Skeletal muscle cell (primary cell): ENCODE measurements at regions not wholly inside any gene's neighbourhood (a gene's known extent, or its start where the extent isn't known, plus 50 kb on each side); places are given as distances from the start of the nearest gene placed in this dataset.
A peak's percentile ranks its signal among the peaks of the same experiment; 100 is the strongest.
"Not testable (repeated sequence)": the region's sequence is repeated elsewhere in the genome, so short reads cannot be mapped to it uniquely, and the experiment has no call there.

Experiments used
- DNase-seq: peaks from one replicate; pipeline ENCODE4 v3.0.0-alpha.2; 2010; ENCODE audit warnings: low read depth
- H3K4me3 ChIP-seq: 2 replicates; pipeline ENCODE4 v1.5.1; 2011; ENCODE audit warnings: low read depth, mild to moderate bottlenecking, control low read depth, low read length, moderate library complexity

DNA sequence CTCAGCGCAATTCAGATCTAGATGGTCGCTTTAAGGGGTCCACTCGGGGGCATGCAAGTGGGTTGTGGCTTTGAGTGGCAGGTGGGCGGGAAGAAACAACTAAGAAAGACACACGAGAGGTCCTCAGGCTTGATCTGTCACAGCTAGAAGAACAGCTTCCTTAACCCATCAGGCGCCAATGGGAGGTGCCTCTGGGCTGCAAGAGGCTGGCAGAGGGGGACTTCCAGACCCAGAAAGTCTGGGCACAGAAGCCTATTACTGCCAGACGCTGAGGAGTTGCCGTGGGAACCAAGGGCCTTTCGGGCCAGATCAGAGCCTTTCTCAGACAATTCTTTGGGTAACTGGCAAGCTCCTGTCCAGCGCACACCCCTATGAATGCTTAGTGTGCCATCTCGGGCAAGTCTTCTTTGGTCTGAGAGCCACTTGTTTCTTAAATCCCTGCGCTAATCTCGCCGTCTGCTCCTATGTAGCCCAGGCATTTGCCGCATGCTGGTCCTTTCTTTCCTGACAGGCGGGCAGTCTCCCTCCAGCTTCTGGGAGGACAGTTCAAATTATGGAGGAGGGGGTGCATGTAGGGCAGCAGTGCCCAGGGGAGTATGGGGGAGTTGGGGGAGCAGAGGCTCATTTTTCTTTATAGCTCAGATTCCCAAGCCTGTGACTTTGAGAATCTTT is 300.9 kb upstream of the ZNF337 start:
- not testable (repeated sequence) for DNase-seq, H3K4me3 ChIP-seq

DNA sequence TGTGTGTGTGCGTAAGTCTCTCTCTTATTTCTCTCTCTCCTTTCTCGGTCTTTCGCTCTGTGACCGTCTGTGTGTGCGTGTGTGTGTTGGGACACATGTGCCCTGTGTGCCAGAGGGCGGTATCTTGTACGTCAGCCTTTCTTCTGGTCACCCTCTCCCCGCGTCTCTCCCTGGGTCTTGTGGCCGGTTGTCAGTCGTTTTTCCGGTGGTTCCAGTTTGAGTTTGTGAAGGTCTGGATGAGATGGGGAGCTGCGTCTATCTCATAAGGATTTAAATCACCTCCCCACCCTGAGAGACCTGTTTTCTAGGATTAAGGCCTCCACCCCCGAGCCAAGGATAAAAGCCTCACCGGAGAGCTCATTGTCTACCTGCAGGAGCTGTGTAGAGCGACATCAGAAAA is 295.5 kb upstream of the ZNF337 start:
- H3K4me3 ChIP-seq = no peak overlapping the region
- DNase-seq = no peak

DNA sequence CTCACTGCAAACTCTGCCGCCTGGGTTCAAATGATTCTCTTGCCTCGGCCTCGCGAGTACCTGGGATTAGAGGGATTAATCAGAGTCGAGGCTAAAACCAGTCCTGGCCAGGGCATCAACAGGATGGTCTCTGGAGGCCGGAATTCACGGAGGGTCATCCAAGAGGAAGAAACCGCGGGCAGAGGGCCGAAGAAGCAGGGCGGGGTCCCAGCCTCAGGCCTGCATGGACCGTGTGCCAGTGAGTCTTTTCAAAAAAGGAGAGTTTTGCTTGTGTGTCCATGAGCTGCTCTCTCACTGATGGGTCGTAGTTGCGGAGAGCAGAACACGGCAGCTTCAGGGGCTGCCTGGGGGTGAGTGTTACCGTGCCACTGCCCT is 295.1 kb upstream of the ZNF337 start:
- H3K4me3 ChIP-seq = no peak overlapping the region
- no peak for DNase-seq

DNA sequence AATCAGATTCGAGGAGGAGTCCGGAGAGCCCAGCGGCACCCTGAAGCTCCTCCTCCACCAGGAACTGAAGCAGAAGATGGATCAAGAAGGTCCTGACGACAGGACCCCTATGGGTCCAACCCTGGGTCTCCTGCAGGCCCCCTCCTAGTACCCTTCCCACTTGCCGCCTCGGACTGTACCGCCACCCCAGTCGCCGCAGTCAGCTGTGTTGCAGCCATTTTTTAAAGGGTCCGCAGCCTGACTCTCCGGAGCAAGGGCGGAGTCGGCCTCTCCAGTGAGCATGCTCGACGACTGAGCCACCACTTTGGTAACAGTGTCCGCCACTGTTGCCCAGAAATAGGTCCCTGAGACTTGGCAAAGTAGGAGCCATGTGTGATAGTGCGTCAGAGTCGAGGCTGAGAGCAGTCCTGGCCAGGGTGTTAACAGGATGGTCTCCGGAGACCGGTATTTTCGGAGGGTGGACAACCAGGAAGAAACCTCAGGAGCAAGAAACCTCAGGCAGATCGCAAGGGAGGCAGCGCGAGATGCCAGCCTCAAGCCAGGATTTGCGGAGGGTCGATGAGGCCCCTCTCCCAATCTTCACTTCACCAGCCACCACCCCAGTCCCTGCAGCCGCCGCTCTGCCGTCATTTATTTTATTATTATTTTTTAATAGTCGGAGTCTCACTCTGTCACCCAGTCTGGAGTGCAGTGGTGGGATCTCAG is 294.6 kb upstream of the ZNF337 start:
- no peak for DNase-seq
- no peak overlapping the region for H3K4me3 ChIP-seq

DNA sequence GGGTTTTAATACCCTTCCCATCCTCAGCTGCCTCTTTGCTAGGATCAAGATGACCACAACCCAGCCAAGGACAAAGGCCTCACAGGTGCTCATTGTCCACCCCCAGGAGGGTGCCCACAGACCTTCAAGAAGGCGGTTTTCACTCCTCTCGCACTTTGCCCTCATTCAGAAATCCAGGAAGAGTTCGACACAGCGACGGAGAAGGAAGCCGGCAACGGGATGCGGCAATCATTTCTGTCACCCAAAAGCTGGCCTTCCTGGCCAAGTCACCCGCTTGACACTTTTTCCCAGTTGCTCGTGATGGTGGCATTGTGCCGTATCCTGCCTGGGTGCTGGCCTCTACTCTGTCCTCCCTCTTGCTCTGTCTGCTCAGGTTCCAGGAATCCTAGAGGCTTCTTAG is 293.0 kb upstream of the ZNF337 start:
- not testable (repeated sequence) for DNase-seq, H3K4me3 ChIP-seq

DNA sequence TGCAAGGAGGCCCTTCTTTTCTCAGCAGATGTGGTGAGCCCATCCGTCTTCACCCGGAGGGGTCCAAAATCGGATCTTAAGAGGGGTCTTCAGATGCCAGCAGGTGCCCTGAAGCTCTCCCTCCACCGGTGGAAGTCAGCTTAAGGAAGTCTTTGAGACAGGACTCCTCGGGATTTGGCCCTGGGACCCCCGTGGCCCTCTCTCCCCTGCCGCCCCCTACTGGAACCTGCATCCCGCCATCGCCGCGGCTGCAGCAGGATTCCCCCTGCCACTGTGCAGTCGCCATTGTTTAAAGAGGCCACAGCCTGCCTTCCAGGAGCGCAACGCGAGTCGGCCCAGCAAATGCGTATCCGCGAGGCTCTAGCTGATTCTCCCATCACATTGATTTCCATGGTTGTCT is 292.5 kb upstream of the ZNF337 start:
- no peak overlapping the region for H3K4me3 ChIP-seq
- DNase-seq = no peak

DNA sequence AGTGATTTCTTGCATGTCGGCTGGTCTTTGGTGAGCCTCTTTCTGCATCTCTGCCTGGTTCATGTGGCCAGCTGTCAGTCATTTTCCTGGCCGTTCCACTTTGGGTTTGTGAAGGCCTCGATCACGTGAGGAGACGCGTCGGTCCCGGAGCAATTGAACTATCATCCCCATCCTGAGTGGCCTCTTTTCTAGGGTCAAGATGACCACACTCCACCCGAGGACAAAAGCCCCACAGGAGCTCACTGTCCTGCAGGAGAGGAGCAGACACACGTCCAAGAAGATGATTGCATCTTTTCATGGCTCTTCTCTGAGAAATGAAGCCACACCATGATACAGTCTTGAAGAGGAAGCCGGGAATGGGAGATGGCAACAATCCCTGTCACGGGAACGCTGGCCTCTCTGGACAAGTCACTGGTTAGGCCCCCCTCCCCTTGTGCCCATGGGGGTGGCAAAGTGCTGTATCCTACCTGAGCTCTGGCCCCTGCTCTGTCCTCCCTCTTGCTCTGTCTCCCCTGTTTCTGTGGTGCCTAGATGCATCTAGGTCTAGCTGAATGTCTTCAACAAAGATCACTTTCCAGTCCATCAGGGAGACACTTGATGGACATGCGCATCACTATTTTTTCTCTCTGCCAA is 291.4 kb upstream of the ZNF337 start:
- DNase-seq, H3K4me3 ChIP-seq: not testable (repeated sequence)

DNA sequence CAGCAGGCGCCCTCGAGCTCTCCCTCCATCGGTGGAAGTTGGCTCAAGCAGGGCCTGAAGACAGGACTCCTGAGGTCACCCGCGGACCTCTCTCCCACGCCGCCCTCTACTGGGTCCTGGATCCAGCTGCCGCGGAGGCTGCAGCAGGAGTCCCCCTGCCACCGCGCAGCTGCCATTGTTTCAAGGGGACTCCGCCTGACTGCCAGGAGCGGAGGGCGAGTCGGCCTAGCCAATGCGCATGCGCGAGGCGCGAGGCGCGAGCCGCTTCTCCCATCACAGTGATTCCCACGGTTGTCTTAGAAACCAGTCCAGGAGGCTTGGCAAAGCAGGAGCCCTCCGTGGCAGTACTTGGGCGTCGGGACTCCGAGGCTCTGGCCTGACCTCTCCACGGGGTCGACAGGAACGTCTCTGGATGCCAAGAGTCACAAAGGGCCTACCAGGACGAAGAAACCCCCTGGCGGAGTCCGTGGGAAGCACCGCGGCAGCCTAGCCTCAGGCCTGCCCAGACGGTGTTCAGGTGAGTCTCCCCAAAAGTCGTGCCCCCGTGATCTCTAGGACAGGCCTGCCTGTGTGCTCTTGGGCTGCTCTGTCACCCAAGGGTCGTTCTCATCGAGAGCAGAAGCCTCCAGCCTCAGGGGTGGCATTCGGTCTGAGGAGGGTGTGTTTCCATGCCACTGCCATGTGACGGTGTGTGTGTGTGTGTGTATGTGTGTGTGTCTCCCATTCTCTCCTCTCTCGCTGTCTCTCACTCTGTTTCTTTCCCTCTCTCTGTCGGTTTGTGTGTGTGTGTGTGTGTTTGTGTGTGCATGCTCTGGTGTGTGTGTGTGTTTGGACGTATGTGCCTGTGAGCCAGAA is 290.6 kb upstream of the ZNF337 start:
- no peak for DNase-seq
- H3K4me3 ChIP-seq = peak overlapping the region; percentile 33

DNA sequence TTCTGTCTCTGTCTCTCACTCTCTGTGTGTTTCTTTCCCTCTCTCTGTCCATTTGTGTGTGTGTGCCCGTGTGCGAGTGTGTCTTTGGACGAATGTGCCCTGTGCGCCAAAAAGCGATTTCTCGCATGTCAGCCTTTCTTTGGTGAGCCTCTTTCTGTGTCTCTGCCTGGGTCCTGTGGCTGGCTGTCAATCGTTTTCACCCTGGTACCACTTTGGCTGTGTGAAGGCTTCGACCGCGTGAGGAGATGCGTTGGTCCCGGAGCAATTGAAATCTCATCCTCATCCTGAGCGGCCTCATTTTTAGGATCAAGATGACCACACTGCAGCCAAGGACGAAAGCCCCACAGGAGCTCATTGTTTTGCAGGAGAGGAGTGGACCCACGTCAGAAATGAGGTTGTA is 288.9 kb upstream of the ZNF337 start:
- H3K4me3 ChIP-seq = no peak overlapping the region
- no peak for DNase-seq

DNA sequence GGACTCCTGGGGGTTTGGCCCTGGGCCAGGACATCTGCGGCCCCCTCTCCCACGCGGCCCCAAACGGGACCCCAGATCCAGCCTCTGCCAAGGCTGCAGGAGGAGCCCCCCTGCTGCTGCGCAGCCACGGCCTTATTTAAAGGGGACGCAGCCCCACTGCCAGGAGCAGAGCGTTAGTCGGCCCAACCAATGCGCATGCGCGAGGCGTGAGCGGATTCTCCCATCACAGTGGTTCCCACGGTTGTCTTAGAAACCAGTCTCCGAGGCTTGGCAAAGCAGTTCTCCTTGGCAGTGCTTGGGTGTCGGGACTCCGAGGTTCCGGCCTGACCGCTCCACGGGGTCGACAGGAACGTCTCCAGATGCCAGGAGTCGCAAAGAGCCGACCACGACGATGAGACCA is 288.3 kb upstream of the ZNF337 start:
- H3K4me3 ChIP-seq = peak overlapping the region; percentile 36
- peak; percentile 14 for DNase-seq

DNA sequence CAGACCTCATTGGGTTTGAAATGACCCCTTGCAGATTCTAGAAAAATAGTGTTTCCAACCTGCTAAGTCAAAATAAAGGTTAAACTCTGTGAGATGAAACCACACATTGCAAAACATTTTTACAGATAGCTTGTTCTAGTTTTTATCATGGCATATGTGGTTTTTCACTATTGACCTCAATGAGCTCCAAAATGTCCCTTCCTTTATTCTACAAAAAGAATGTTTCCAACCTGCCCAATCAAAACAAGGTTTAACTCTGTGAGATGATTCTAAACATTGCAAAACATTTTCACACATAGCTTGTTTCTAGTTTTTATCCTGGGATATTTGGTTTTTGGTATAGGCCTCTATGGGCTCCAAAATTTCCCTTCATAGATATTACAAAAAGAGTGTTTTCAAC is 286.0 kb upstream of the ZNF337 start:
- not testable (repeated sequence) for DNase-seq, H3K4me3 ChIP-seq

DNA sequence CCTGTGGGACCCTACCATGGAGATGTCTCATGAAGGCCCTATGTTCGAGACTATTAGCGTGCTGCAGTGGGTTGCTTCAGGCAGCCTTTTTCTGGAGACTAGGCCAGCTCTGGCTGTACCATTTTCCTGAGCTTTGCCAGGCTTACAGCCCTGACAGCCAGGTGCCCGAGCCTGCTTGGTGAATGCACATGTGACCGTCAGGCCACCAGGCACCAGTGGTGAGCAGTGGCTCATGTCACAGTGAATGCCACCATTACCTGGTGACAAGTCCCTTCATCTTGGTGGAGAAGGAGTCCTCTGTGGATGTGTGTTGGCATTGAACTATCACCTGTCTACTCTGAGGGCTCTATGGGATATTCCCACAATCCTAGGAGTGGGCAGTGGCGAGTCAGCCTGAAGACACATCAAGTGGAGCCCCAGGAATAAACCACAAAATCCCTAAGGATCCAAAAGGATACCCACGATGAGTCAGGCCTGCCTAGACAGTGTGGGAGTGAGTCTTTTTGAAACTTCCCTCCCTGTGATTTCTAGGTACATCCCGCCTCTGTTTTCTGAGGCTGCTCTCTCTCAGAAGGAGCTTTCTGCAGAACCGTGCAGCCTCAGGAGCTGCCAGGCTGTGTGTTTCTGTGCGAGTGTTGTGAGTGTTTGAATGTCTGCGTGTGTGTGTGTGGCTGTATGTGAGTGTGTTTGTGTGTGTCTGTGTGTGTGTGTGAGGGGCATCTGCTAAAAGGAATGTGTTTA is 282.0 kb upstream of the ZNF337 start:
- DNase-seq = peak; percentile 2
- not testable (repeated sequence) for H3K4me3 ChIP-seq

DNA sequence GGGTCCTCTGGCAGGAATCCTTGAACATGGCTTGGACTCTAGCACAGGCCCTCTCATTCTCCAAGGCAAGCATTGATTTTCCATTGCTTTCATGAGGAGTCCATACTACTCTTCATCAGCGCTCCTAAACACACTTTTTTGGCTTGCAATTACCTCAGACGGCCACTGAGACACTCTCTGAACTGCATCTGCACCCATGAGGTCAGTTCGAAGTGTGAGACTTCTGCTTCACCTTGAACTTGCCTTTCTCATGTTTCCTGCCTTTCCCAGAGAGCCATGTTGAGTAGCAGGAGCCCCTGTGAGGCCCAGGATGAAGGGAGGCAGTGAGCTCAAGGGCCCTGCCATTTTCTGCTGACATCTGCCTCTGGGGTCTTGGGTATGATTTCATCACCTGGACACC is 279.2 kb upstream of the ZNF337 start:
- not testable (repeated sequence) for H3K4me3 ChIP-seq, DNase-seq

DNA sequence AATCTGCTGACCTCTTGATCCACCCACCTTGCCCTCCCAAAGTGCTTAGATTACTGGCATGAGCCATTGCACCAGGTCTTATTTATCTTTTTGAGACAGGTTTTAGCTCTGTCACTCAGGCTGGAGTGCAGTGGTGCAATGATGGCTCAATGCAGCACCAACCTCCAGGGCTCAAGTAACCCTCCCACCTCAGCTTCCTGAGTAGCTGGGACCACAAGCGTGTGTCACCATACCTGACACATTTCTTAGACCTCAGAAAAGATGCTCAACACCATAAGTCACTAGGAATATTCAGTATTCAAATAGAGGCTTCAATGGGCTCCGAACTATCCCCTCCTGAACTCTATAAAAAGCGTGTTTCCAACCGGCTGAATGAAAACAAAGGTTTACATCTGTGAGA is 268.6 kb upstream of the ZNF337 start:
- DNase-seq, H3K4me3 ChIP-seq: not testable (repeated sequence)

DNA sequence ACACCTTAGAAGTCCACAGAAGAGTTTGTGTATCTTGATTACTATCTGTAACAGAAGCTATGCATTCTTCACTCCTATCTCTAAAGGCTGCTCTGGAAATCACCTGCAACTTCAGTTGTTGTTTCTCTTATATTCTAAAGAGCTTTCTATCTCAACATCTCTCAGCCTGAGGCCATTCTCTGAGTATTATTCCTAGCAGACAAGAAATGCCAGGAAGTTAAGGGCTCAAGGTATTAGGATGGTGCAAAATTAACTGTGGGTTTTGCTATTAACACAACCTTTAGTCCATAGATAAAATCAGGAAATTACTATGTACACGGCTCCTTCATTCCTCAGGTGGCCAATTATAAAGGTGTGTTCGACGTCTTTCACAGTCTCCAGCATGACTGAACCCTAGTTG is 257.2 kb upstream of the ZNF337 start:
- H3K4me3 ChIP-seq, DNase-seq: not testable (repeated sequence)

DNA sequence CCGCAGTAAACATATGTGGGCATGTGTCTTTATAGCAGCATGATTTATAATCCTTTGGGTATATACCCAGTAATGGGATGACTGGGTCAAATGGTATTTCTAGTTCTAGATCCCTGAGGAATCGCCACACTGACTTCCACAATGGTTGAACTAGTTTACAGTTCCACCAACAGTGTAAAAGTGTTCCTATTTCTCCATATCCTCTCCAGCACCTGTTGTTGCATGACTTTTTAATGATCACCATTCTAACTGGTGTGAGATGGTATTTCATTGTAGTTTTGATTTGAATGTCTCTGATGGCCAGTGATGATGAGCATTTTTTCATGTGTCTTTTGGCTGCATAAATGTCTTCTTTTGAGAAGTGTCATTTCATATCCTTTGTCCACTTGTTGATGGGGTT is 238.6 kb upstream of the ZNF337 start:
- DNase-seq, H3K4me3 ChIP-seq: not testable (repeated sequence)

DNA sequence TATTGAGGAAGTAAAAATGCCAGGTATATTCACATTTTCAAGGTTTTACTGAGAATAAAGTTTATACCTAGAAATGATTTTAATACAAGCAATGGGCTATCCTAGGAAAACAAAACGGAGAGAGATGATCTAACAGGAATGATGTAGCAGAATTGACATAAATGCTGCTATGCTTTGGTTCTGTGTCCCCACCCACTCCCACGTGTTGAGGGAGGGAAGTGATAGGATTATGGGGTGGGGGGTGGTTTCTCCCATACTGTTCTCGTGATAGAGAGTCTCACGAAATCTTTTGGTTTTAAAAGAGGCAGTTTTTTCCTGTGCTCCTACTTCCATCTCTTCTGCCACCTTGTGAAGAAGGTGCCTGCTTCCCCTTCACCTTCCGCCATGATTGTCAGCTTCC is 236.2 kb upstream of the ZNF337 start:
- not testable (repeated sequence) for DNase-seq, H3K4me3 ChIP-seq

DNA sequence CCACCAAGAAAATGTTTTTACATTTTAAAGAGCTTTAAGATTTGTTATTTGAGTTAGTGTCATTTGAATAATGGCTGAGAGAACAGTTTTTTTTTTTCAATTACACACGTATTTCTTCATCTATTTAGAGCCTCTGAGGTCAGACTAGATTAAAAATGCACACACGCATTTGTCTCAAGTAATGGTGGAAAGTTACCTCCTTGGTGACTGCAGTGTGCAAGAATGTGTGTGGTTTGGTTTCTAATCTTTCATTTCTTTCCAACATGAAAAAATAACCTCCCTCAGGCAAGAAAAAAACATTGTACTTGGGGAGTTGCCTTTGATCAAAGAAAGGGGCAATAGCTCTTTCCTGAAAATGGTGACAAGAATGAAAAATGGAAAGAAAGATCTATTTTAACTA is 235.5 kb upstream of the ZNF337 start:
- not testable (repeated sequence) for DNase-seq, H3K4me3 ChIP-seq

DNA sequence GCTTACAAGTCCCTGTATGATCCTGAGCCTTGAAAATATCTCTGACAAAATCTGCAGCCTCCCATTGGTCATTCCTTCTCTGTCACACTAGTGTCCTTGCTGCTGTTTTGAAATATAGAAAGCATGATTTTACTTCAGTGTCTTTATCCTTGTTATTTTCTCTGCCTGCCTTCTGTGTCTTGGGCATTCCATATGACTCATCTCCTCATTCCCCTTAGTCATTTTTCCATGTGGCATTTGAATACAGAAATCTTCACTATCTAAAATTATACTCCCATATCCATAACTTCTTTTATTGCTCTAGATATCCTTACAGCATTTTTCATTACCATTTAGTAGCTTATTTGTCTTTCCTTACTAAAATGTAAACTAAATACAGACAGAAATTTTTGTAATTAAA is 205.7 kb upstream of the ZNF337 start:
- DNase-seq = peak; percentile 1
- not testable (repeated sequence) for H3K4me3 ChIP-seq
